Duodenal mucosa (tissue), 2 donors: ENCODE measurements at regions not wholly inside any gene's neighbourhood (a gene's known extent, or its start where the extent isn't known, plus 50 kb on each side); places are given as distances from the start of the nearest gene placed in this dataset.

Experiments
- H3K27ac ChIP-seq: one replicate; pipeline ENCODE4 v1.7.0; 2013; ENCODE audit warnings: low read depth, low read length
- H3K27me3 ChIP-seq, 2 donors: one replicate each; pipeline ENCODE4 v1.7.0; 2013; ENCODE audit warnings: low read length in 2 of 2, control low read depth in 1 of 2; ENCODE audit not compliant: insufficient read depth in 2 of 2, control insufficient read depth in 1 of 2
- H3K36me3 ChIP-seq, 2 donors: one replicate each; pipeline ENCODE4 v1.7.0; 2013; ENCODE audit warnings: low read length in 2 of 2, control low read depth in 1 of 2; ENCODE audit not compliant: insufficient read depth in 2 of 2, control insufficient read depth in 1 of 2
- H3K4me1 ChIP-seq, 2 donors: one replicate each; pipeline ENCODE4 v1.7.0; 2013; ENCODE audit warnings: low read length in 2 of 2, control low read depth in 1 of 2; ENCODE audit not compliant: insufficient read depth in 2 of 2, control insufficient read depth in 1 of 2
- H3K4me3 ChIP-seq, 2 donors: one replicate each; pipeline ENCODE4 v1.7.0; 2013; ENCODE audit warnings: low read length in 2 of 2, low read depth in 1 of 2
- H3K9ac ChIP-seq, 2 donors: one replicate each; pipeline ENCODE4 v1.7.0; 2013; ENCODE audit warnings: low read length in 2 of 2, low read depth in 1 of 2
- H3K9me3 ChIP-seq, 2 donors: one replicate each; pipeline ENCODE4 v1.7.0; 2013; ENCODE audit warnings: low read length in 2 of 2, control low read depth in 1 of 2; ENCODE audit not compliant: control insufficient read depth in 1 of 2

DNA sequence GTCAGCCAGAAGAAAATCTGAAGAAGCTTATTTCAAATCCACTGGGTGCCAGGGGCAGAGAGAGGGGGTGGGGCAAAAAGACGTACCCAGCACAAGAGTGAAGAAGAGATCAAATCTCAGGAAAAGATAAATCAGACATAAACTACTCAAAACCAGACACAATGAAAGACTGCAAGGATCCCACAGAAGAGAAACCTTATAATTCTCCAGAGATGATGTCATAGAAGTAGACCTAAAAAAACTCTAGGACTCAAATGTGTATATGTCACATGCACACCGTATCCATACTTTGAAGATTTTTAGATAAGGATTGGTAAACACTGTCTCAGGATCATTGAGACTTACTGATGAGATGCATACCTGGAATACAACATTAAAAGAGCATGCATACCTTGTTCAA lies 98.5 kb upstream of the PIK3CG start:
- Histone ChIP-seq H3K4me1 (peaks cover 4 to 11% of the 10 kb centered on the region in 2 donors), H3K9ac (no peak overlapping the region), H3K4me3 (no peak overlapping the region), H3K27ac (no peak overlapping the region), H3K9me3 (no peaks in the 10 kb centered on the region), H3K36me3 (no peaks in the 10 kb centered on the region), H3K27me3 (no peaks in the 10 kb centered on the region)

DNA sequence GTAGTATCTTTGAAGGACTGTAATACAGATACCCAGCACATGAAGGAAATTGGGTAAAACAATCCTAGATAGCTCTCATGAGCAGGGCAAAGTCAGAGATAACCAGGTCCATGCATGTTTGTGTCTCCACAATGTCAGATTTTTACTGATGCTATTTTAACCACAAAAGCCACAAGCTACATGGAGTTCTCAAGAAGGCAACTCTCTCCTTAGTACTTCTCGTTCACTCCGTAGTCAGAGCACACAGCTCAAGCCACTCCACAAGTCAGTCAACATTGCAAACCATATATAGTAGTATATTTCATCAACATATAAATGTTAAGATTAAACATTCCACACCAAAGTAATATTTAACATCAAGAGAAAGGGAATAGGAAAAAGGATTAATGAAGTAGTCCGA lies 98.0 kb upstream of the PIK3CG start:
- no peaks in the 10 kb centered on the region for H3K36me3 ChIP-seq
- H3K4me3 ChIP-seq = no peak overlapping the region
- peaks cover 4 to 11% of the 10 kb centered on the region in 2 donors for H3K4me1 ChIP-seq
- H3K9ac ChIP-seq = no peak overlapping the region
- H3K27me3 ChIP-seq = no peaks in the 10 kb centered on the region
- H3K9me3 ChIP-seq = no peaks in the 10 kb centered on the region
- no peak overlapping the region for H3K27ac ChIP-seq

DNA sequence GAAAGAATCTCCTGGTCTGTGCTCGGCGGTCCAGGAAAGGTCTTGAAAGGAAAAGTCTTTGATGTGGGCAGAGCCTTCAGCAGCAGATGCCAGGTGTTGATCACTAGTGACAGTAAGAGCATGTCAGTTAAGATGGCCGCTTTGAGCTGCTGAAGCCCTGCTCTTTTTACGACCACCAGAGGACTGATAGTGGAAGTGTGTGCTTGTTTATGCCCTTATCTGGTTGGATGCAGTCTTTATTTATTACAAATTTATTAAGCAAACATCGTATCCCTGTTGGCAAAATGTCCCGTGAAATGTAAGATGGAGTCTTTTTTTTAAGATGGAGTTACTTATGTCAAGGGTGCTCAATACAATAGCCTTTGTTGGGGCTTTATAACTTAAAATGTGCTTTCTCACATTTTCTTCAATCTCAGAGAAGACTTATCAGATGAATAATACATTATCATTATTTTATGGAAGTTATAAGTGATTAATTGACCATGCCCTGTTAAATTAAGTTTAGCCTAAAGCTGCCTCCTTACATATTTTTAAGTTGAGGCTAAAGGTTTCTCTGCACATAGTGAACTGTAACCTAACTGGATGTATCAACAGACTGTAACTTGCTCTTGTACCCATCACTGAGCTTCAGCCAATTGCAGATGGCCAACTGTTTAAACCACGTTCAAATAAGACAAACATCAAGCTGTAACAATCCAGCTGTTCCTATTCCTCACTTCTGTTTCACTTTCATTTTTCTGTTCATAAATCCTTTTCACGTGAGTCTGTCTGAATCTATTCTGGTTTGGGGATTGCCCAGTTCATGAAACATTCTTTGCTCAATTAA lies 97.4 kb upstream of the PIK3CG start:
- H3K9me3 ChIP-seq = no peaks in the 10 kb centered on the region
- no peak overlapping the region for H3K27ac ChIP-seq
- H3K4me1 ChIP-seq = peaks cover 4 to 11% of the 10 kb centered on the region in 2 donors
- H3K9ac ChIP-seq = no peak overlapping the region
- H3K27me3 ChIP-seq = no peaks in the 10 kb centered on the region
- H3K36me3 ChIP-seq = no peaks in the 10 kb centered on the region
- H3K4me3 ChIP-seq = peak overlapping the region in 1 of 2 donors; percentile 34

DNA sequence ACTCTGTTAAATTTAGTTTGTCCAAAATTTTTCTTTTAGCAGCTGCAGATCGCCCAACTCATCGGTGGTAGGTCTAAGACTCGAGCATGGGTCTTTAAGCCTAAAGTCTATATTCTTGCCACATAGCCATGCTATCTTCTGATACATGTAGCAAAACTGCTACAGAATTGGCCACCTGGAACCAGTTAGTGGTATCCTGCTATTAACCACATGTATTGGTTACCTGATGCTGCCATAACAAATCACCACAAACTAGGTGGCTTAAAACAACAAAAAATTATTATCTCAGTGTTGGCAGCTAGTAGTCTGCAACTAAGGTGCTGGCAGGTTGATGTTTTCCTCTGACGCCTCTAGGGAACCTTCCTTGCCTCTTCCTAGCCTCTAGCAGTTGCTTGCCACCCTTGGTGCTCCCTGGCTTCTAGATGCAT lies 96.7 kb upstream of the PIK3CG start:
- Histone ChIP-seq H3K36me3 (no peaks in the 10 kb centered on the region), H3K4me1 (peaks cover 4 to 11% of the 10 kb centered on the region in 2 donors), H3K27ac (no peak overlapping the region), H3K27me3 (no peaks in the 10 kb centered on the region), H3K9ac (no peak overlapping the region), H3K9me3 (no peaks in the 10 kb centered on the region), H3K4me3 (peak overlapping the region in 1 of 2 donors; percentile 34)

DNA sequence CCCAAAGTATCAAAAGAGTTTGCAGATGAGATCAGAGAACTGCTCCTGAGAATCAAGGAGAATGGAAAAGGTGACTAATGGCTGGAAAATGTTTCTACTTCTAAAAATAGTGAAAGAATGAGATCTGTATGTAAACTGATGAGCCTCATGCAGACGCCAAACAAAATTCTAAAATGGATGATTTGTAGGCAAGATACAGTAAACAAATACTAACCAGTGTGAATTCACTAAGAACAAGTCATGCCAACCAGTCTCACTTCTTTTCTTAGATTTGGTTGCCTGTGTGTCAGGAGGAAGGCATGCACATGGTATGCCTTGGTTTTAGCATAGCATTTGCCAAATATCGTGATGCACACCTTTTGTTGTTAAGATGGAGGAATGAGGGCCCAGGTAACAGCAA lies 94.9 kb upstream of the PIK3CG start:
- H3K27ac ChIP-seq = no peak overlapping the region
- H3K9ac ChIP-seq = no peak overlapping the region
- H3K36me3 ChIP-seq = no peaks in the 10 kb centered on the region
- no peaks in the 10 kb centered on the region for H3K9me3 ChIP-seq
- no peaks in the 10 kb centered on the region for H3K27me3 ChIP-seq
- H3K4me1 ChIP-seq = peaks cover 4 to 11% of the 10 kb centered on the region in 2 donors
- H3K4me3 ChIP-seq = no peak overlapping the region

DNA sequence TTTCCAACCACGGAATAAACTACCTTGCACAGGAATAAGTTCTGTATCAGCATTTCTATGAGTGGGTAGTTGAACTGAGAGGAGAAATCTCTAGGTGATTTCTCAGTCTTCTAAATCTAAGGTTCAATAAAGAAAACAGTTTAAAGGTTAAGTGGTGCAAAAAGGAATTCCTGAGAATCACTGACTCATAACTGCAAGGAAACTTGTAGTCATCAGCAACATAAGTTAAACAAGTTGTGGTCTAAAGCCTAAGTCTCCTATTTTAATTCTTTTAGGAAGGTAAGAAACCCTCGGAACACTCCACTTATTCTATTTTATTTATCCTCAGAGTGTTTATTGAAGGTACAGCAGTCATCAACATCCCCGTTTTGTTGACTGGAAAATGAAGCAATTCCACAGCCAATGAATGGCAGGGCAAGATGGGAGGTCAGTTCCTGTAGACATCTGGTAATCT lies 92.4 kb upstream of the PIK3CG start:
- Histone ChIP-seq H3K9me3 (no peaks in the 10 kb centered on the region), H3K27me3 (no peaks in the 10 kb centered on the region), H3K27ac (no peak overlapping the region), H3K4me1 (peaks cover 3 to 11% of the 10 kb centered on the region in 2 donors), H3K9ac (no peak overlapping the region), H3K4me3 (no peak overlapping the region), H3K36me3 (no peaks in the 10 kb centered on the region)

DNA sequence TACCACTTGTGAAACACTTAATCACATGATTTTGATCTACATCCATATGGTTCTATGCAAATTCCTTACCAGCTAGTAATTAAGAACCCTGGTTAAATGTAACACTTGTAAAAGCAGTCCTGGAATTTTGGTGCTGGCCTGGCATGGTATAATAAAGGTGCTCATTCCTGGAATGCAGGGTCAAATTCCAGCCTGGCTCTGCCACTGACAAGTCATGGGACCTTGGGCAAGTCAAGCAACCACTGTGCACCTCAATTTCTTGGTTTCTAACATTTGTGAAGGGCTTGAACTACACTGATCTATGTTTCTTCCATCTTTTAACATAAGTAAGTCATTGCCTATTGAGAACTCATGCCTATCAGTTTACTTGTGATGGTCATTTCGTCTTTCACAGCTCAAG lies 91.9 kb upstream of the PIK3CG start:
- Histone ChIP-seq H3K4me1 (peaks cover 0 to 6% of the 10 kb centered on the region in 2 donors), H3K27ac (no peak overlapping the region), H3K4me3 (no peak overlapping the region), H3K27me3 (no peaks in the 10 kb centered on the region), H3K9me3 (no peaks in the 10 kb centered on the region), H3K36me3 (no peaks in the 10 kb centered on the region), H3K9ac (no peak overlapping the region)

DNA sequence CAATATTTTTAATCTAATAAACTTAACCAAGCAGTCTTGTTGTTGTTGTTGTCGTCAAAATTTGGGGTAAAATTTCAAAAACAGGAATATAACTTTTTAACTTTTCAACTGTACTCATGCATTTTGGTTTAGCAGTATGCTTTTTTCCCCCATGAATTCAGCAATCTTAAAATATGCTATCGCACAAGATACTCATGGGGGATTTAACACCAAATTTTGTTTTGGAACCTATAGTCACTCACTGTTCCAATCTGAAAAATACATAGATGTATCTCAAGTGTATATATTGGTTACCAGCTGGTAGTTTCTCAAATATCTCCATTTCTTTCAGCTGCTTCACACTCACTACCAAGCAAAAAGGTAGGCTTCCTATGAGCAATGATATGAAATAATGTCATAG lies 91.4 kb upstream of the PIK3CG start:
- Histone ChIP-seq H3K27ac (no peak overlapping the region), H3K4me1 (peaks cover 0 to 1% of the 10 kb centered on the region in 2 donors), H3K9ac (no peak overlapping the region), H3K36me3 (no peaks in the 10 kb centered on the region), H3K9me3 (no peaks in the 10 kb centered on the region), H3K4me3 (no peak overlapping the region), H3K27me3 (no peaks in the 10 kb centered on the region)

DNA sequence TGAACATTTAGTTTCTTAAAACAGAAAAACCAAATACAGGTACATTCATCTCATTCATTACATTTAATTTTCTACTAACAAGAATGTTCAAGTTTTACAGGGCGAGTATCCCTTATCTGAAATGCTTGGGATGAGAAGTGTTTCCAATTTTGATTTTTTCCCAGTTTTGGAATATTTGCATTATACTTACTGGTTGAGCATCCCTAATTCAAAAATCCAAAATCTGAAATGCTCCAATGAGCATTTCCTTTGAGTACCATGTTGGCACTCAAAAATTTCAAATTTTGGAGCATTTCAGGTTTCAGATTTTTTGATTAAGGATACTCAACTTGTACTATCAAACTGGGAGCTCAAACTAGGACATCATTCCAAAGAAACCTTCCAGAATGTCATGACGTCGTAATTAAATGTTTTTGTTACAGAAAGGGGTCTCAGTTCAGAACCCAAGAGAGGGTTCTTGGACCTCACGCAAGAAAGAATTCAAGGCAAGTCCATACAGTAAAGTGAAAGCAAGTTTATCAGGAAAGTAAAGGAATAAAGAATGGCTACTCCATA lies 90.8 kb upstream of the PIK3CG start:
- H3K4me3 ChIP-seq = no peak overlapping the region
- no peak overlapping the region for H3K27ac ChIP-seq
- no peaks in the 10 kb centered on the region for H3K9me3 ChIP-seq
- no peaks in the 10 kb centered on the region for H3K27me3 ChIP-seq
- H3K4me1 ChIP-seq = peaks cover 0 to under 1% of the 10 kb centered on the region in 2 donors
- H3K36me3 ChIP-seq = no peaks in the 10 kb centered on the region
- no peak overlapping the region for H3K9ac ChIP-seq

DNA sequence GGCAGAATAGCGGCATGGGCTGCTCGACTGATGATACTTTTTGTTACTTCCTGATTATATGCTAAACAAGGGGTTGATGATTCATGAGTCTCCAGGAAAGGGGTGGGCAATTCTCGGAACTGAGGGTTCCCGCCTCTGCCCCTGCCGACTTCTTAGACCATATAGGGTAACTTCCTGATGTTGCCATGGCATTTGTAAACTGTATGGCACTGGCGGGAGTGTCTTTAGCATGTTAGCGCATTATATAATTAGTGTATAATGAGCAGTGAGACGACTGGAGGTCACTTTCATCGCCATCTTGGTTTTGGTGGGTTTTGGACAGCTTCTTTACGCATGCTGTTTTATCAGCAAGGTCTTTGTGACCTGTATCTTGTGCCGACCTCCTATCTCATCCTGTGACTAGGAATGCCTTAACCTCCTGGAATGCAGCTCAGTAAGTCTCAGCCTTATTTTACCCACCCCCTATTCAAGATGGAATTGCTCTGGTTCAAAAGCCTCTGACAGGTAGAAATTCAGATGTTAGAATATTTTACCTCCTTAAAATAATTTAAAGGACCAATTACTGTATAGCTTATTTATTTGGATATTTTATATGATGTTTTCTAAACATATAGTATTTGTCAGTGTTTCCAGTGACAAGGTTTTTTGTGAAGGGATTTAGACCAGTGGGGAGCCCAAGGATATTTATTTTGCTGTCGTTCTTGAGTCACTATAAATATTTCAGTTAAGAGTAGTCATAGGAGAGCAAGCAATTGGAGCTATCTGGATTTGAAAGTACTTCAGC lies 90.1 kb upstream of the PIK3CG start:
- Histone ChIP-seq H3K36me3 (no peaks in the 10 kb centered on the region), H3K9ac (no peak overlapping the region), H3K27ac (no peak overlapping the region), H3K4me3 (no peak overlapping the region), H3K9me3 (no peaks in the 10 kb centered on the region), H3K4me1 (peaks cover under 1 to 7% of the 10 kb centered on the region in 2 donors), H3K27me3 (no peaks in the 10 kb centered on the region)
